ENCODE measurements at regions not wholly inside any gene's neighbourhood (a gene's known extent, or its start where the extent isn't known, plus 50 kb on each side); places are given as distances from the start of the nearest gene placed in this dataset.

DNA sequence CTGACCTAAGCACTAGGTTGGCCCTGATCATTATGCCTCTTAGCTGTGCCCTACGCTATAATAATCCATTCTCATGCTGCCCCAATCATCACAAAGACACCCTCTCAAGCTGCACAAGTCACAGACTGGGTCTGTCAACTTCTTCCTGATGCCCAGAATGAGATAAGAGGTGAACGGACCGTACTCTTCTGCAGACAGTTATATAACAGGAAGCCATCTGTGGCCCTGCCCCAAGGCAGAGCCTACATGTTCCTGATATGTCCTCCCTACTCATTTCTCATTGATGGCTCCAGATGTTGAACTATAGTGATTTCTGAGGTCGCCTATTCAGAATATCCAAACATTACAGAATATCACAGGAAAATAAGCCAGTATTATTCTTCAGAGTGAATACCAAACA lies 471.6 kb upstream of the ERCC4 start (continued):
- TF ChIP-seq, protein P1, sequence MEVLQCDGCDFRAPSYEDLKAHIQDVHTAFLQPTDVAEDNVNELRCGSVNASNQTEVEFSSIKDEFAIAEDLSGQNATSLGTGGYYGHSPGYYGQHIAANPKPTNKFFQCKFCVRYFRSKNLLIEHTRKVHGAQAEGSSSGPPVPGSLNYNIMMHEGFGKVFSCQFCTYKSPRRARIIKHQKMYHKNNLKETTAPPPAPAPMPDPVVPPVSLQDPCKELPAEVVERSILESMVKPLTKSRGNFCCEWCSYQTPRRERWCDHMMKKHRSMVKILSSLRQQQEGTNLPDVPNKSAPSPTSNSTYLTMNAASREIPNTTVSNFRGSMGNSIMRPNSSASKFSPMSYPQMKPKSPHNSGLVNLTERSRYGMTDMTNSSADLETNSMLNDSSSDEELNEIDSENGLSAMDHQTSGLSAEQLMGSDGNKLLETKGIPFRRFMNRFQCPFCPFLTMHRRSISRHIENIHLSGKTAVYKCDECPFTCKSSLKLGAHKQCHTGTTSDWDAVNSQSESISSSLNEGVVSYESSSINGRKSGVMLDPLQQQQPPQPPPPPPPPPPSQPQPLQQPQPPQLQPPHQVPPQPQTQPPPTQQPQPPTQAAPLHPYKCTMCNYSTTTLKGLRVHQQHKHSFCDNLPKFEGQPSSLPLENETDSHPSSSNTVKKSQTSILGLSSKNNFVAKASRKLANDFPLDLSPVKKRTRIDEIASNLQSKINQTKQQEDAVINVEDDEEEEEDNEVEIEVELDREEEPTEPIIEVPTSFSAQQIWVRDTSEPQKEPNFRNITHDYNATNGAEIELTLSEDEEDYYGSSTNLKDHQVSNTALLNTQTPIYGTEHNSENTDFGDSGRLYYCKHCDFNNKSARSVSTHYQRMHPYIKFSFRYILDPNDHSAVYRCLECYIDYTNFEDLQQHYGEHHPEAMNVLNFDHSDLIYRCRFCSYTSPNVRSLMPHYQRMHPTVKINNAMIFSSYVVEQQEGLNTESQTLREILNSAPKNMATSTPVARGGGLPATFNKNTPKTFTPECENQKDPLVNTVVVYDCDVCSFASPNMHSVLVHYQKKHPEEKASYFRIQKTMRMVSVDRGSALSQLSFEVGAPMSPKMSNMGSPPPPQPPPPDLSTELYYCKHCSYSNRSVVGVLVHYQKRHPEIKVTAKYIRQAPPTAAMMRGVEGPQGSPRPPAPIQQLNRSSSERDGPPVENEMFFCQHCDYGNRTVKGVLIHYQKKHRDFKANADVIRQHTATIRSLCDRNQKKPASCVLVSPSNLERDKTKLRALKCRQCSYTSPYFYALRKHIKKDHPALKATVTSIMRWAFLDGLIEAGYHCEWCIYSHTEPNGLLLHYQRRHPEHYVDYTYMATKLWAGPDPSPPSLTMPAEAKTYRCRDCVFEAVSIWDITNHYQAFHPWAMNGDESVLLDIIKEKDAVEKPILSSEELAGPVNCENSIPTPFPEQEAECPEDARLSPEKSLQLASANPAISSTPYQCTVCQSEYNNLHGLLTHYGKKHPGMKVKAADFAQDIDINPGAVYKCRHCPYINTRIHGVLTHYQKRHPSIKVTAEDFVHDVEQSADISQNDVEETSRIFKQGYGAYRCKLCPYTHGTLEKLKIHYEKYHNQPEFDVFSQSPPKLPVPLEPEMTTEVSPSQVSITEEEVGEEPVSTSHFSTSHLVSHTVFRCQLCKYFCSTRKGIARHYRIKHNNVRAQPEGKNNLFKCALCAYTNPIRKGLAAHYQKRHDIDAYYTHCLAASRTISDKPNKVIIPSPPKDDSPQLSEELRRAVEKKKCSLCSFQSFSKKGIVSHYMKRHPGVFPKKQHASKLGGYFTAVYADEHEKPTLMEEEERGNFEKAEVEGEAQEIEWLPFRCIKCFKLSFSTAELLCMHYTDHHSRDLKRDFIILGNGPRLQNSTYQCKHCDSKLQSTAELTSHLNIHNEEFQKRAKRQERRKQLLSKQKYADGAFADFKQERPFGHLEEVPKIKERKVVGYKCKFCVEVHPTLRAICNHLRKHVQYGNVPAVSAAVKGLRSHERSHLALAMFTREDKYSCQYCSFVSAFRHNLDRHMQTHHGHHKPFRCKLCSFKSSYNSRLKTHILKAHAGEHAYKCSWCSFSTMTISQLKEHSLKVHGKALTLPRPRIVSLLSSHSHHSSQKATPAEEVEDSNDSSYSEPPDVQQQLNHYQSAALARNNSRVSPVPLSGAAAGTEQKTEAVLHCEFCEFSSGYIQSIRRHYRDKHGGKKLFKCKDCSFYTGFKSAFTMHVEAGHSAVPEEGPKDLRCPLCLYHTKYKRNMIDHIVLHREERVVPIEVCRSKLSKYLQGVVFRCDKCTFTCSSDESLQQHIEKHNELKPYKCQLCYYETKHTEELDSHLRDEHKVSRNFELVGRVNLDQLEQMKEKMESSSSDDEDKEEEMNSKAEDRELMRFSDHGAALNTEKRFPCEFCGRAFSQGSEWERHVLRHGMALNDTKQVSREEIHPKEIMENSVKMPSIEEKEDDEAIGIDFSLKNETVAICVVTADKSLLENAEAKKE (CRISPR knock-in tag; IDR thresholded peaks at IDR 0.05): no peak
- TF ChIP-seq STAT1 (IDR thresholded peaks at IDR 0.05; ENCODE audit: unreplicated experiment): no peak
- TF ChIP-seq EZH2phosphoT487 (IDR thresholded peaks at IDR 0.05; ENCODE audit: unreplicated experiment): no peak

DNA sequence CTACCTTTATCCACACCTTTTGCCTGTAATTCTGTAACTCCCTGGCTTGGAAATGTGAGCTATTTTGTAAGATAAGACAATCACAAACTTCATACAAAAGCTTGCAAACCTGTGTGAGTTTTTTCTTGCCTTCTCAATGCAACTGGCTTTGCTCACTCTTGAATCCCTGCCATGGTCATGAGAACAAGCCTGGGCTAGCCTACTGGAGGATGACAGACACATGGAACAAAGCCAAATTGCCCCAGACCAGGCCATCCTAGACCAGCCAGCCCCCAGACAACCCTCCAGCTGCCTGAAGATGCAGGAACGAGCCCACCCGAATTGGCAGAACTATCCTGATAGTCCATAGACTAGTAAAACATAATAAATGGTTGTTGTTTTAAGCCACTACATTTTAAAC lies 466.6 kb upstream of the ERCC4 start:
- Histone ChIP-seq H3K36me3 (ENCODE audit: insufficient read depth) (no peaks in the 10 kb centered on the region; the same call in 1 of the 2 replicates), H2AFZ (no peak overlapping the region), H3K27ac (ENCODE audit: low read depth) (no peak overlapping the region), H3K4me3 (no peak overlapping the region), H4K20me1 (replicated peaks; ENCODE audit: insufficient read depth) (no peaks in the 10 kb centered on the region), H3K4me1 (ENCODE audit: insufficient read depth) (peaks cover 8% of the 10 kb centered on the region; the same call in 1 of the 2 replicates), H3K9me2 (ENCODE audit: insufficient read depth) (no peaks in the 10 kb centered on the region; the same call in 1 of the 2 replicates), H3F3A (replicated peaks; ENCODE audit: low read depth) (no peaks in the 10 kb centered on the region), H3K27me3 (ENCODE audit: insufficient read depth) (no peaks in the 10 kb centered on the region), H3K4me2 (no peak overlapping the region), H3K79me2 (replicated peaks; ENCODE audit: insufficient read depth) (no peaks in the 10 kb centered on the region)
- peaks cover 4% of the 10 kb centered on the region; the same call in 2 of the 3 replicates for H3K4me1 Mint-ChIP-seq
- no peaks in the 10 kb centered on the region for H3K36me3 Mint-ChIP-seq (ENCODE audit: low read depth)
- peaks cover 3% of the 10 kb centered on the region for H3K27me3 Mint-ChIP-seq (ENCODE audit: insufficient read depth, low read depth, poor library complexity)
- no peak overlapping the region for H3K4me3 Mint-ChIP-seq
- no peak for DNase-seq (ENCODE audit: low spot score)
- no peak overlapping the region; the same call in 1 of the 2 replicates for H3K27ac Mint-ChIP-seq
- no peak for ATAC-seq
- H3K9me3 Mint-ChIP-seq: no peaks in the 10 kb centered on the region
- TF ChIP-seq NANOG (IDR thresholded peaks at IDR 0.05; ENCODE audit: borderline replicate concordance): no peak
- TF ChIP-seq, protein P2, sequence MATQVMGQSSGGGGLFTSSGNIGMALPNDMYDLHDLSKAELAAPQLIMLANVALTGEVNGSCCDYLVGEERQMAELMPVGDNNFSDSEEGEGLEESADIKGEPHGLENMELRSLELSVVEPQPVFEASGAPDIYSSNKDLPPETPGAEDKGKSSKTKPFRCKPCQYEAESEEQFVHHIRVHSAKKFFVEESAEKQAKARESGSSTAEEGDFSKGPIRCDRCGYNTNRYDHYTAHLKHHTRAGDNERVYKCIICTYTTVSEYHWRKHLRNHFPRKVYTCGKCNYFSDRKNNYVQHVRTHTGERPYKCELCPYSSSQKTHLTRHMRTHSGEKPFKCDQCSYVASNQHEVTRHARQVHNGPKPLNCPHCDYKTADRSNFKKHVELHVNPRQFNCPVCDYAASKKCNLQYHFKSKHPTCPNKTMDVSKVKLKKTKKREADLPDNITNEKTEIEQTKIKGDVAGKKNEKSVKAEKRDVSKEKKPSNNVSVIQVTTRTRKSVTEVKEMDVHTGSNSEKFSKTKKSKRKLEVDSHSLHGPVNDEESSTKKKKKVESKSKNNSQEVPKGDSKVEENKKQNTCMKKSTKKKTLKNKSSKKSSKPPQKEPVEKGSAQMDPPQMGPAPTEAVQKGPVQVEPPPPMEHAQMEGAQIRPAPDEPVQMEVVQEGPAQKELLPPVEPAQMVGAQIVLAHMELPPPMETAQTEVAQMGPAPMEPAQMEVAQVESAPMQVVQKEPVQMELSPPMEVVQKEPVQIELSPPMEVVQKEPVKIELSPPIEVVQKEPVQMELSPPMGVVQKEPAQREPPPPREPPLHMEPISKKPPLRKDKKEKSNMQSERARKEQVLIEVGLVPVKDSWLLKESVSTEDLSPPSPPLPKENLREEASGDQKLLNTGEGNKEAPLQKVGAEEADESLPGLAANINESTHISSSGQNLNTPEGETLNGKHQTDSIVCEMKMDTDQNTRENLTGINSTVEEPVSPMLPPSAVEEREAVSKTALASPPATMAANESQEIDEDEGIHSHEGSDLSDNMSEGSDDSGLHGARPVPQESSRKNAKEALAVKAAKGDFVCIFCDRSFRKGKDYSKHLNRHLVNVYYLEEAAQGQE (IDR thresholded peaks at IDR 0.05; ENCODE audit: unreplicated experiment): no peak
- TF ChIP-seq, protein P1 (CRISPR knock-in tag; IDR thresholded peaks at IDR 0.05): no peak
- TF ChIP-seq EZH2 (IDR thresholded peaks at IDR 0.05; ENCODE audit: low read depth, unreplicated experiment): no peak
